Astrocyte (in vitro differentiated cells and primary cell): ENCODE measurements at regions not wholly inside any gene's neighbourhood (a gene's known extent, or its start where the extent isn't known, plus 50 kb on each side); places are given as distances from the start of the nearest gene placed in this dataset.

Source experiments
- EZH2 ChIP-seq: IDR thresholded peaks from 2 replicates; pipeline ENCODE4 v1.6.1; 2012; ENCODE audit warnings: mild to moderate bottlenecking, low read length, inconsistent platforms; ENCODE audit not compliant: insufficient read depth
- TF ChIP-seq, protein P1 (sequence below): IDR thresholded peaks from 2 replicates; pipeline ENCODE4 v1.5.1; 2011; ENCODE audit warnings: low read depth, mild to moderate bottlenecking, inconsistent platforms, low read length, moderate library complexity; ENCODE audit not compliant: insufficient read depth

DNA sequence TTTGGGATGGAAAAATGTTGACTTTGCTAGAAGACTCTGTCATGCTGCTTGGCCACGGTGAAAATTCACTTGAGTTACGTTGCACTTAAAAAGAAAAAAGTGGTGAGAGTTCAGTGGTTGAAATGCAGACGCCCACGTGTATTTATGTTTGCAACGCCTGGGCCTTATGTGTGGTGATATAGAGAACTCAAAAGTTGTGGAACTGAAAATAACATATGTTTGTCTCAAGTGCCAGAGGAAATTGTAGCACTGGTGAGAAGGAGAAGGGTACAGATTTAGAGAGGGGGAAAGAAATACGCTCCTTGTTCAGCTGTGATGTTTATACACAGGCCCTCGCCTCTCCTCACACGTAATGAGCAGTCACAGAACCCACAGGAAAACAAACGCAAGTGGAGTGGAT lies 73.6 kb downstream of the EMX2 start:
- TF ChIP-seq, protein P1, sequence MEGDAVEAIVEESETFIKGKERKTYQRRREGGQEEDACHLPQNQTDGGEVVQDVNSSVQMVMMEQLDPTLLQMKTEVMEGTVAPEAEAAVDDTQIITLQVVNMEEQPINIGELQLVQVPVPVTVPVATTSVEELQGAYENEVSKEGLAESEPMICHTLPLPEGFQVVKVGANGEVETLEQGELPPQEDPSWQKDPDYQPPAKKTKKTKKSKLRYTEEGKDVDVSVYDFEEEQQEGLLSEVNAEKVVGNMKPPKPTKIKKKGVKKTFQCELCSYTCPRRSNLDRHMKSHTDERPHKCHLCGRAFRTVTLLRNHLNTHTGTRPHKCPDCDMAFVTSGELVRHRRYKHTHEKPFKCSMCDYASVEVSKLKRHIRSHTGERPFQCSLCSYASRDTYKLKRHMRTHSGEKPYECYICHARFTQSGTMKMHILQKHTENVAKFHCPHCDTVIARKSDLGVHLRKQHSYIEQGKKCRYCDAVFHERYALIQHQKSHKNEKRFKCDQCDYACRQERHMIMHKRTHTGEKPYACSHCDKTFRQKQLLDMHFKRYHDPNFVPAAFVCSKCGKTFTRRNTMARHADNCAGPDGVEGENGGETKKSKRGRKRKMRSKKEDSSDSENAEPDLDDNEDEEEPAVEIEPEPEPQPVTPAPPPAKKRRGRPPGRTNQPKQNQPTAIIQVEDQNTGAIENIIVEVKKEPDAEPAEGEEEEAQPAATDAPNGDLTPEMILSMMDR = no peak
- TF ChIP-seq EZH2 = no peak
